Stimulated activated CD8-positive, alpha-beta memory T cell treated with anti-CD3 and anti-CD28 coated beads, Interleukin-7, amount 100 ng/mL, for 48 hours (primary cell): ENCODE measurements at regions not wholly inside any gene's neighbourhood (a gene's known extent, or its start where the extent isn't known, plus 50 kb on each side); places are given as distances from the start of the nearest gene placed in this dataset.

Source experiments
- DNase-seq, 2 donors: peaks; one replicate each; pipeline ENCODE4 v3.0.0-alpha.2; 2020; ENCODE audit warnings: low read depth in 1 of 2; ENCODE audit errors: extremely low read depth in 1 of 2

DNA sequence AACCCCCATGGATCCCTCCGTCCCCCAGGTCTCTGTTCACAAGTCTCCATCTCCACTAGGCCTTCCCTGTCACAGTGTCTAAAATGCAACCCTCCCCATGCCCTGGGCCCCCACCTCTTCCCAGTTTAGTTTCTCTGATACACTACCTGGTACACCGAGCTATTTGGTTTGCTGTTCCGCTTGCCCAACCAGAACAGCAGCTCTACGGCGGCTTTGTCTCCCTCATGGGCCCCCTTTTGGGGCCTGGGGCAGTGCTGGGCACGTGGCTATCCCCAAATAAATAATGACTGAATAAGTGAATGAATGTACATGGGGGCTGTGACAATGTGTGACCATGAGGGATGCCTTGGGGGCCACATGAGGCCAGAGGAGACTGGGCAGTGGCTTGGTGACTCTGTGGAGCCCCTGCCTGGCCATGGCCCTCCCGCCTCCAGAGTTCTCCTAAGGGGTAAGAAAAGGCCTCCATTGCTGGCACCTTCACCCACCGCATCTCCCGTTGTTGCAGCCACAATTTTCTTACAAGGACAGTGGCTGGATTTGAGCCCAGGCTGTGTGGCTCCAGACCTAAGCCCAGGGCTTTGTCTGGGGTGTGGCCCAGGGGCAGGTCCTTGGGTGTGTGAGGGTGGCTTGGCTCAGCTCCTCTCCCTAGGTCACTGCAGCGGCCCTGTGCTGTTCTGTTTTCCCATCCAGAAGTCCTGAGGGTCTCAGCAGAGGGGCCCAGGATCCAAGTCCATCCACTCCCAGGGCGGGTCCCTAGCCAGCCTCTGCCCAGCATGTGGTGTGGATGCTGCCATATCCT, 408.5 kb upstream of the SULF2 start:
- DNase-seq: no peak

DNA sequence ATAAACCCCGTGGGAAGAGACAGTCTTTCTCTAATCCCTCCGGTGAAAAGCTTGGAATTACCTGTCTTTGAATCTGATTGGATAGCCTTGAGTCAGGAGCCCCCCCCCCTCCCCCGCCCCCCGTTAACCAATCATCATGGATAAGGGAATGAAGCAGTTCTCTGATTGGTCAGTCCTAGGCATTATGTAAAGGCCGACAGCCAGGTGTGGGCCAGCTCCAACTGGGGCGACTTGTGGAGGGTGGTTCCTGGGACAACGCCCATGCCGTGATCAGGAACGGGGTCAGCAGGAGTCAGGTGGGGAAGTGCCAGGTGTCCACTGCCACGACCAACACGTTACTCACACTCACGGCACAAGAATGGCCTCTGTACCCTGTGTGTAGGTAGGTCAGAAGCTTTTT, 406.8 kb upstream of the SULF2 start:
- no peak for DNase-seq

DNA sequence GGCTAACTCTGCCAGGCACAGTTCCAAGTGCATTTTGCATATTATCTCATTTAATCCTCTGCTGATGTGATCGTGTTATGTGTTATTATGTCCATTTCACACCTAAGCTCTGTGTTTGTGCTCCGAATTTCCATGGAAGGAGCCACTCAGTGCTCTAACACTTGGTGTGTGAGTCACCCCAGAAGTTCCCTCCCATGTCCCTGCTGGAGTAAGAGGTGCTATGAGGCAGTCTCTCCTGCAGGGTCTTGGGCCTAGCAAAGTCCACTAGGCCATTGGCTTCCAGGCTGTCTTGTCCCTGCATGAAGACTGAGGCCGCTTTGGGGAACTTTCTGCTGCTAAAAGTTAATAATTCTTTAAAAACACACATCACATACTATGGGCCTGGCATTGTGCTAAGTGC, 405.9 kb upstream of the SULF2 start:
- DNase-seq: no peak

DNA sequence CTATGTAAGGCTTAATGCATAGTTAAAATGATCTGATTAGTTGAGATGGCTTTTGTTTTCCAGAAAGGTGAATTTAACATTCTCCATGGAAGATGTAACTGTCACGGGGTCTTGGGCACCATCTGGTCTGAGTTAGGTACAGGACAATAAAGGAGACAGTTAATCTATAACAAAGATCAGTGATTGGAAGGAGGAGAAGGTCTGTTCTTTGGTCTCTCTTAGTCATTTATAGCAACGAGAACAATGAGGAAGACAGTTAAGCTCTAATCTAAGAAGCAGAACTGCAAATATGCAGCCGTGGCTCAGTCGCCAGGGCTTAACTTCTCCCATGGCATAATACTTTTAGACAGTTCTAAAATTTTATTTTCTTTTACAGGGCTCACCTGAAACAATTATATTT, 405.5 kb upstream of the SULF2 start:
- no peak for DNase-seq

DNA sequence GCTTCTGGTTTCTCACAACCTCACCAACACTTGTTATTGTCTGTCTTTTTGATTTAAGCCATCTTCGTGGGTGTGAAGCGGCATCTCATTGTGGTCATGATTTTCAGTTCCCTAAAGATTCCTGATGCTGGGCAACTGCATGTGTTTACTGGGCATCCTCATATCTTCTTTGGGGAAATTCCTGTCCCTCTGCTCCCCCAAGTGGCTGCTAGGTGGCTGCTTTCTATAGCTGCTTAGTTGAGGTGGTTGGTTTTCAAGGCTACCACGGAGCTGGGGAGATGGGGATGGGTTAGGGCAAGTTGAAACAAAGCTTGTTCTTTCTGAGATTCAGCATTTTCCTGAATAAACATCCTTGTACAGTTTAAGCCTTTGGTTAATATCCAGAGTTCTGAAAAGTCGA, 403.9 kb upstream of the SULF2 start:
- DNase-seq: no peak

DNA sequence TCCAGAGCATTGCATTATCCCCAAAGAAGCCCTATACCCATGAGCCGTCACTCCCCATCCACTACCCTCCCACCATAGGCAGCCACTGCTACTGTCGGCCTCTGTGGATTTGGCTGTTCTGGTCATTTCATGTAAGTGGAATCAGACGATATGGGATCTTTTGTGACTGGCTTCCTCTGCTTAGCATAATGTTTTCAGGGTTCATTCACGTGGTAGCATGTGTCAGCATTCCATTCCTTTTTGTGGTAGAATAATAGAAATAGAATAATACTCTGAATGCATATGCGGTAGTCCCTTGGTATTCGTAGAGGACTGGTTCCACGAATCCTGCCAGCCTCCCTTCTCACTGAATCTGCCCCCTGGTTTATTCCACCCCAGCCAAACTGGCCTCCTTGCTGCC, 402.6 kb upstream of the SULF2 start:
- DNase-seq: no peak

DNA sequence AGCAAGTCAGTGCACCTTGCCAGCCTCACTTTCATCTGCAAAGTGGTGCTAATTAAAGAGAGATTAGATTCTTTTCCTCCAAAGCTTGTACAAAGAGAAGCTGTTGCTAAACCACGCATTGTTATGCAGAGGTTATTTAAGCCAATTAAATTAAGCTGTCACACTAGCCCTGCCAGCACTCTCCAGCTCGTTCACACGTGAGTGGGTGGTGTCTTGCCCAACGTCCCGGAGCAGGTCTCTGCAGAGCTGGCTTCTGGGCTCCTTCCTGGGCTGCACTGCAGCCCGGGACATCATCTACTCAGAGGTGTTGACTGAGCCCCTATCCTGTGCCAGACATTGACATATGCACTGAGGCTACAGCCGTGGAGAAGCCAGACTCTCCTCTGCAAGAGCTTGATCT, 401.6 kb upstream of the SULF2 start:
- DNase-seq: no peak

DNA sequence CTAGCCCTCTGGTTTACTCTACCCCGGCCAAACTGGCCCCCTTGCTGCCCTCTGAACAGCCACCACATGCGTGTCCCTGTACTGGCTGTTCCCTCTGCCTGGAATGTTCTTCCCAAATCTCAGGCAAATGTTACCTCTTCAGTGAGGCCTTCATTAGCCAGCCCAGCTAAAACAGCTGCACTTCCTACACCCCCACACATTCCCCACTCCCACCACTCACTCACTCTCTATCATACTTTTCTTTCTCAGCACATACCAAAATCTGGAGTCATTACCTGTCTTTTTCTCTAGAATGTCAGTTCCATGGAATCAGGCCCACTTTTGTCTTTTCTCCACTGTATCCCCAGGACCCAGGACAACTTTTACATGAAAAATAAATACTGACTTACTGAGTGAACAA, 401.2 kb upstream of the SULF2 start:
- no peak for DNase-seq

DNA sequence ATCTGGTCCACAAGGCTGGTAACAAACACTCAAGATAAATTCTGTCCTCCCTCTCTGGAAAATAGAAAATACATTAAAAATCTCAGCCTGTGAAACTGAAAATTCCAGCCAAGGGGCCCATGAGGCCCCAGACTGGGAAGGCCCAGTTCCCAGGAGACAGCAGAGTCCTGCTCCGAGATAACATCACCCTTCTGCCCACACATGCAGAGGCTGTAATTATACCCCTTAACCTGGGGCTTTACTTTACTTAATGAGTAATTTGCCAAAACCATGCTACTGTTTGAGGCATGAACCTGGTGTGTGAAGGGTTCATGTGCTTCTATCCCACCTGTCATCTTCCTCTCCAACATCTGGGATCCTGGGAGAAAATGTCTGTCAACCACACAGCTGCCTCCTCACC, 398.9 kb upstream of the SULF2 start:
- DNase-seq: no peak

DNA sequence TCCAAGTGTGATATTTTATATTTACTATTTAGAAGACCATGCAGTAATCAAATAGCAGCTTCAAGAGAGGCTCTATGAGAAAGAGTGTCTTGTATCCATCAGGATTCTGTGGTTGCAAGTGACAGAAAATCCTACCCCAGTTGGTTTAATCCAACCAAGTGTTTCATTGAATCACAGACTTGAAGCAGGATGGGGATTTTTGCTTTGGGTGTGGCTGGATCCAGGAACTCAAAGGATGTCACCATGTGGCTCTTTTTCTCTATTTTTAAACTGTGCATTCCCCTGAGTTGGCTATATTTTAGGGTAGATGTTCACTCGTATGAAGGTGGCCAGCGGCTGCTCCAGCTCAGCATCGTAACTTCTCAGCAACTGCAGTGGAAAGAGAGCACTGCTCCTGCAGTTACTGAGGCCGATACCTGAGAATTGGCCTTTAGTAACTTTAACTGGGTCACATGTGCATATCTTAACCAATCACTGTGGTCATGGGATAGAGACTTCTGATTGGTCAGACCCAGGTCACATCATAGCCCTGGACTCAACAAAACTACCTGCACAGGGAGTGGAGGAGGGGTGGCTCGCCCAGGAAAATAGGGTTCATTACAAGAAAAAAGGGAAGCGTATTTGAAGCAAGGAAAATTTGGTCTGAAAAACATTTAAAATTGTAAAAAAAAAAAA, 396.1 kb upstream of the SULF2 start:
- DNase-seq: no peak

DNA sequence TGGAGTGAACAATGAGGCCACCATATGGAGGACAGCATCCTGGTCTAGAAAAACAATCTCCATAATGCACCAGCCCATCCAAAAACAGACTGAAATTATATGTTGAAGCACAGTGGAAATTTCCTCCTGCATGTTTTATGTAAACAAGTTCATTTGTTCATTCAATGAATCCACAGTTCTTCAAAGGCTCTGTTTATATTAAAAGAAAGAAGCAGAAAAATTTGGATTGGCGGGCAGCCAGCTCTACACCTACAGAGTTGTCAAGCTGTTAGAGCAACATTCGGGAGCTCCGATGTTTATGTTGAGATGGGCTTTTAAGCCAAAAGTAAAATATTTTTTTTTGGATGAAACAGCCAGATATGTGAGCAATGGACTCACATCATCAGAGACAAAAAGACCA, 395.3 kb upstream of the SULF2 start:
- DNase-seq: no peak

DNA sequence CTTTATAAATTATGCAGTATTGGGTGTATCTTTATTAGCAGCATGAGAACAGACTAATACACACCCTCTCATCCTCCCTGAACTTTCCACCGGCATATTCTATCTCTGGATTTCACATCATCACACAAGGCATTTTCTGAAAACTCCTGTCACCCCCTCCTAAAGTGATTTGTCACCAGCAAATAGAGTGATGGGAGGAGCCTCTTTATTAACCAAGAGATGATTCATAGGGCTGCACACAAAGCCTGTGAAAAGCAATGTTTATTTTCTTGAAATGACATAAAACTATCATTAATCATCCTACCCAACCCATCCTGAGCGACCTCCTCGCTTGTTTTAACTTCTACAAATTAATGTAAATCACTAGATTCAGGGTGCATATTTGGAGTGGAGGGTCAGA, 394.7 kb upstream of the SULF2 start:
- no peak for DNase-seq

DNA sequence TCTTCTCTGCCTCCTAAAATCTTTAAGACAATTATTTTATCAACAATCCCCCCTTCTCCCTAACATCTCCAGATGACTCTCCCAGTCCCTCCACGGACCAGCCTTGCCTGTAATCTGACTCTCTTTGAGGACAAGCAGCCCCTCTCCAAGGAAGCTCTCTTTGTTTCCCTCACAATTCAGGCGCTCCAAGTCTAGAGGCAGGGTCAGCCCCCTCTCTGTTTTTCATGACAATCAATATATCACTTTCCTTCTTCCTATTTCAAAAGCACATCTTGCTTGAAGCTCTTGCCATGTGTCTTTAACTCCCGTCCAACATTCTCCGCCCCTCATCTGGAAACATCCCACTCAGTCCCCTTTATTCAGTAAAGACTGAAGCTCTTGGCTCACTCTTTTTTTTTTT, 393.4 kb upstream of the SULF2 start:
- no peak for DNase-seq

DNA sequence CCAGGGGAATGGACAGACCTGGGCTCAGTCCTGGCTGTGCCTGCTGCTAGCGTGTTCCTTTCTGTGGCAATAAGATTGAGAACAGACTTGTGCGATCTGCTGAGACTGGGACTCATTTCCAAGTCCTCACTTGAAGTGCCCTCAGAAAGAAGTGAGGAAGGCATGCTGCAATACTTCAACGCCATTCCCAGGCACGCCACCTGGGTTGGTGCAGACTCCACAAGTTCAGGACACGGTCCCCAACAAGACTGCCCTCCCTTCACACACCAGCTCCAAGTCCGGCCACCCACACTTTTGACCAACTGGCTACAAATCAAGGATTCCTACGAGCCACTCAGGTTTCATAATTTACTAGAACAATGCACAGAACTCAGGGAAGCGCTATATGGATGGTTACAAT, 391.8 kb upstream of the SULF2 start:
- DNase-seq: no peak

DNA sequence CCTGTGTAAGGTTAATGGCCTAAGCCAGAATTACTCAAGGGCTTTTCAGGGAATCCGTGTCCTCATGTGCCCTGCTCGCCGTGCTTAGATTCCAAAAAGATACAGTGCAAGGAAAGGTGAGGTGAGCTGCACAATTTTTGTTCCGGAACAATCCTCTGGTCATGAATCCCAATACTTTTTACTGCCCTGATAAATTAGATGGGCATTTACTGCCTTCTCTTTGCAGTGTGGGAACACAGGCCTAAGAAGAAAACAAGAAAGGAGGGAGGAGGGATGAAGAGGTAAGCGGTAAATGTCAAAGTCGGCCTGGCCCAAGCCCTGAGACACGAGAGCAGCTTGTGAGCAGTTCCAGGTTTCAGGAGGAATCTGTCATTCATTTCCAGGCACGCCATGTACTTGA, 390.9 kb upstream of the SULF2 start:
- DNase-seq: no peak

DNA sequence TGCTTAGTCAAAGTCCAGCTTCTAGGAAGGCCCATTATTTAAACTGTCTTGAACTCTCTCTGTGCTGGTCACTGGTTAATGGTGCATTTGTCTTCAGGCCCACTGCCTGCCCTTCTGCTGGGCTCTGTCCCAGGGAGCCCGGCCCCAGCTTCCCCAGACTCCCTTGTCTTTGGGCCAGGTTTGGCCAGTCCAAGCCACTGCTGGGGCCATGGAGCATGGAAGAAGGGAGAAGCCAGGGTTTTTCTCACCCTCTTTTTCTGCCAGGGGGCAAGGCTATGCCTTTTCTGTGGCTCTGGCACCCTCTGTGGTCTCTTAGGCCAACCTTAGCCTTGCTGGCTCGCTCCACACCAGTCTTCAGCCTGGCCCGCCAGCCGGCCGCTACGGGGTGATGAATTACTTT, 390.0 kb upstream of the SULF2 start:
- DNase-seq: no peak

DNA sequence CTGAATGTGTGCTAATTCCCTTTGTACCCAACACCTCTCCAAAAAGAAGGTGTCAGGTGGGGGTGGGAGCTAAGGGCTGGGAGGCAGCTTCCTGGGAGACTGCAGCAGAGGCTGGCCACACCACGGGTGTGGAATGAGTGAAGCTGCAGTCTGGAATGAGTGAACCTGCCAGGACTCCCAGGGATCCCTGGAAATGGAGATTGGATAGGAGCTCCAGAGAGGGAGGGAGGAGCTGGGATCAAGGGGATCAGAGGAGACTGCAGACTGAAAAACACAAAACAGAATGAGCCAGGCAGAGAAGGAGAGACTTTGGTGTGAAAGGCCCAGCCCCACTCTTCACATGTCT, 387.0 kb upstream of the SULF2 start:
- no peak for DNase-seq

DNA sequence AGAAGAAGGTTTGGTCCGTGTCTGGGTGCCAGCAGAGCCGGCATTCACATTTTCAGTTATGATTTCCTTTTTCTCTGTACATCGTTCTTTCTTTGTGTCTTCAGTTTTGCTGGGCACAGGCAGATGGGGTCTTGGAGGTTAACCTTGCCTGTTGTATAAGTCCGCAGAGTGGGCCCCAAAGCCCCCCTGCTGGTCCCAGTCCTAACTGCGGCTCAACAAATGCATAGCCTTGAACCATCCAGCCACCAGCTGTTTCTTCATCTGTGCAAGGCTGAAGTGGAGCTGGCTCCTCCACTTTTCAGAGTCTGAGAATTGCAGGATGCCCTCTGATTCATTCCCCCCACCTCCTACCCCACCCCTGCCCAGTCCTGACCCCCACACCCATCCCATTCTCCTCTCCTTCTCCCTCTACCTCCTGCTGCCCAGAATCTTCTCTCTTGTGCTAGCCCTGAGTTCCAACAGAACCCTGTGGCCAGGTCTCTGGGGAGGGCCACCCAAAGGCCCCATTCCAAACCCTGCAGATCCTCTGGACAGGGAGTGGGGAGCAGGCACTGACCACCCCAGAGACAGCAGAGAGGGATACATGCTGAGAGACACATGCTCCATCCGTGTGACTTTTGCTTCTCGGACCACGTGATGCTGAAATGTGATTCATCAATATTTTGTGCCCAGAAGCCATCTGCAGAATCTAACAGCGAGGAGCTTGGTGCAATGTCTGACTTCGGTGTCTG, 386.5 kb upstream of the SULF2 start:
- DNase-seq: no peak

DNA sequence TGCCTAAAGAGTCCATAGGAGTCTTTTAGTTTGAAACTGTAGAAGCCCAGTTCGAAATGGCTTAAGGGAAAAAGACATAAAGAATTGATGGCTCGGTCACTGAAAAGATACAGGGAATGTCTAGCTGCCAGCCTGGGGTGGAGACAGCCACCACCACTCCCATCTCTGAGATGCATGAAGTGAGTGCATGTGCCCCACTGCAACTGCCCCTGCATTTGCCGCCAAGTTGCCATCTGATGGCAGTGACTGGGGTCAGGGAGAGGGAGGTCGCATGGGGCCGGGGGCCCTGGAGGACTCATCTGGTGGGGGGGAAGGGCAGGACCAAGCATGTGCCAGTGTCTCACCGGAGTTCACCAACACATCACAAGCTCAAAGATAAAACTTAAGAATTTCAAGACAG, 385.8 kb upstream of the SULF2 start:
- DNase-seq: no peak

DNA sequence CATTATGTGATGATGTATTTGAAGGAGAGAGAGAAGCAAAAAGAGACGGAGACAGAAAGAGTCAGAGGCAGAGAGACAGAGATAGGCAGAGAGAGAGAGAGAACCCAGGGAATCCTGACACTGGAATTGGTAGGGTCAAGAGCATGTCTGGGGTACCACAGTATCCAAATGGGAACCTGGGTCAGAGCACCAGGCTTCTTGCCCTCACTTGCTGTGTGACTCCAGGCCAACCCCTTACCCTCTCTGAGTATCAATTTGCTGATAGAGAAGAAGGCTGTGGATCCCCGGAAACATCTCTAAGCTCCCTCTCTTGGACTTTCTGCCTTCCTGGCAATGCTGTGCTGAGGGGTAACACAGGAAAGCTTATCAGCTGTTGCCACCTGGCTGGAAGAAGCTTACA, 385.3 kb upstream of the SULF2 start:
- no peak for DNase-seq

DNA sequence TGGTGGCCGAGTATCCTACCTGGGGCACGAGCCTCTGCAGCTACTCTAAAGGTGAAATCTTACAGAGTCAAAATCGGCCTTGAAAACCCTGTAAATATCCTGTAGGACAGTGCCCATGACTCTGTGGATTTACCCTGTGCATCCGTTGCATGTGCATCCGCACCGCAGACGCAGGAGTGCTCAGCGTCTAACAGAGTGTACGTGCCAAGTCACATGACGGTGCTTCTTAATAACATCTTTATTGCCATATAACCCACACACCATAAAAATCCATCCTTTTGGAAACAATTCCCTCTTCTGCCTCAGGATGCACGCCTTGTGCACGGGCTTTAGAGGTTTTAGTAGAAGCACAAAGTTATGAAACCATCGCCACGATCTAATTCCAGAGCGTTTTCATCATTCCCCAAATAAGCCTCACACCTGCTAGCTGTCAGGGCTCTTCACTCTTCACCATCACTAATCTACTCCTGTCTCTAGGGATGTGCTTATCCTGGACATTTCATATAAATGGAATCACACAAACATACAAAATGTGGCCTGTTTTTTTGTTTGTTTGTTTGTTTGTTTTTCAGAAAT, 384.5 kb upstream of the SULF2 start:
- DNase-seq: no peak
